NCI-H446 (cell line): ENCODE measurements at regions not wholly inside any gene's neighbourhood (a gene's known extent, or its start where the extent isn't known, plus 50 kb on each side); places are given as distances from the start of the nearest gene placed in this dataset.
"Not testable (repeated sequence)": the region's sequence is repeated elsewhere in the genome, so short reads cannot be mapped to it uniquely, and the experiment has no call there.

Experiments used
- DNase-seq, 2 experiments: peaks; one replicate each; lab custom pipeline; 2025; lab: John Stamatoyannopoulos, UW

DNA sequence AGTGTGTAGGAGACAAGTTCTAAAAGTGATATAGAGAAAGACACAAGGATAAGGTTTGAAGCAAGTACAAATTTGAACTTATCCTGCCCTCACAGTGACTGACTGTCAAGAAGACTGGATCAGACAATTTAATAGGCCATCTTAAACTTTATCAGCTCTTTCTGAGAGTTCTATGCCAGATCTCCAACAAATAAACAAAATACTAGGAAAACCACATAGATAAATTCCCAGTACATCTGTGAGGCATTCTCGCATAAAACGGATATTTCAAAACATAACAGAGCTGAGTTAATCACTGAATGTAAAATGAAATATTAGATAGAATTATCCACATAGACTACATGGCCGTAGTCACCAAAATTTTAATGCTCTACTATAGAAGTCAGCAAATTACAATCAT is 120.9 kb upstream of the LUZP2 start:
- no peak for DNase-seq

DNA sequence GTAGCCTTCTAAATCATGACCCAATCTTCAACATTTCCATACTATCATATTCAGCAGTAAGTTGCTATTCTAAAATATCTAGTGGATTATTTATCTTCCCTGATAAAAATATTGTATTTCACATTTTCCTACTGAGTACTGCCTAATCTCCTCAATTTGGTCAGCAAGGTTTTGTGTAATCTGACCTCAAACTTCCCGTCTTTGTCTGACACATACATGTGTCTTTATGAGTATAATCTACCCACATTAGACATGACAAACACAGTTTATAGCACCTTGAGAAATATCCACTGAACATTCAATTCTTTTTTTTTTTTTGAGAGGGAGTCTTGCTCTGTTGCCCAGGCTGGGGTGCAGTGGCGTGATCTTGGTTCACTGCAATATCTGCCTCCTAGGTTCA is 113.7 kb upstream of the LUZP2 start:
- no peak for DNase-seq

DNA sequence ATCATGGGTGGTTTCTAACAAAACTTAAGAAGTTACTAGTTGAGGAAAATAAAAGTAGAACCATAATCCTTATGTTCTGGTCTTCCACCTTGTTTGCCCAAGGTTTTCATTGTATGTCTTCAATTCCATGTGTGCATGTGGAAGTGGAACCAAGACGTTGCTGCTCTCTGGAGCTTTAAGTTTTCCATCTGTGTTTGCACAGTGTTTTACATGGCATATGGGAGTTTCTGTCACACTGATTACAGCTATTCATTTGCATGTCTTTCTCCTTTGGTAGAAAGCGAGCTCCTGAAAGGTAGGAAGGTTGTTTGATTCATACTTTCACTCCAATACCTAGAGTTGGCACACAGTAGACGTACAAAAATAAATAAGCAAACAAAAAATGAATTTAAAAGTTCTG is 112.6 kb upstream of the LUZP2 start:
- no peak for DNase-seq

DNA sequence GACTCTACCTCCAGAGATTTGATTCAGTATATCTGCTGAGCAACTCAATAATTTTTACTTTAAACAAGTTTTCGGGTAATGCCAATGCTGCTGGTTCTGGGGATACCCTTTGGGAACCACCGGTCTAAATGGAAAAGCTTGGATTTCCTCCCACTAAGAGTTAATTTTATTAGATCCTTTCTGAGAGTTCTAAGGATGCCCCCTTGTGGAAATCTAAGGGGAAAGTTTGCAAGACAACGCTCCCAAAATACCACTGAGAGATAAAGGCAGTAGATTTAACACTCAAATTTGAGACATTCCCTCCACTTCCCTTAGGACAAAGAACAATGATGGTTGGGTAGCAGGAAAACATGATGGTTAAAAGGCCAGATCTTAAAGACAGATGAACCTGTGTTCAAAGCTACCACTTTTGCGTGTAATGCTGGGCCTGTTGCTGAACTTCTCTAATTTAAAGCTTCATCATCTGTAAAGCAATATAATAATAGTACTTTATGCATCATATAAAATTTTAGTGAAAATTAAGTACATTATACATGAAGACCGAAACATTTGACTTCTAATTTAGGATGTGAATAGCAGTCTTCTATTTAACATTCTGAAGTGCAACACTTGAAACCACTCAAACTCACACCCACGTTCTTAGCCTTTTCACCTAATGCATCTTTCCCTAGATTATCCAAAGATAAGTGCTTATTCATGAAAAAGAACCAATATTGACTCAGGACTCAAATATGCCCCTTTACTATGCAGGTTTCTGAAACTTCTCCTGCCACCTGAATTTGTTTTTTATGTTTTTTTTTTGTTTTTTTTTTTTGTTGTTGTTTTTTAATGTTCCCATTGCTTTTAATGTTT is 110.1 kb upstream of the LUZP2 start:
- DNase-seq, result peak in 1 of 2 experiments; percentile 39

DNA sequence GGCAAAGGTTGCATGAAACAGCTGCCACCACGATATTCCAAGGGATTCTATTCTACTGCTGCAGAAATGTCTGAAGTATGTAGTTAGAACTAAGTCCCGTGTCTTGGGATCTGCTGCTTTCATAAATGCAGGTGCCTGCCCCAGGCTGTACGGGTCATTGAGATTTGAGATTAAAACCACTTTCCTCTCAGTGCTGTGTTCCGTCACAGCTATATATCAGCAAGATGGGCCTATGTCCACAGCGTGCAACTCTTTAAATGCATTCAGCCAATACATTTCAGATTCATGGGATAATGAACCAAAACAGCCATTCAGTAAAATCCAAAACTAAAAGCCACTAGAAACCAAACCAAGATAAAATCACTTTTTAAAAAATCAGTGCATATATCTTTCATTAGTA is 107.3 kb upstream of the LUZP2 start:
- DNase-seq, result no peak

DNA sequence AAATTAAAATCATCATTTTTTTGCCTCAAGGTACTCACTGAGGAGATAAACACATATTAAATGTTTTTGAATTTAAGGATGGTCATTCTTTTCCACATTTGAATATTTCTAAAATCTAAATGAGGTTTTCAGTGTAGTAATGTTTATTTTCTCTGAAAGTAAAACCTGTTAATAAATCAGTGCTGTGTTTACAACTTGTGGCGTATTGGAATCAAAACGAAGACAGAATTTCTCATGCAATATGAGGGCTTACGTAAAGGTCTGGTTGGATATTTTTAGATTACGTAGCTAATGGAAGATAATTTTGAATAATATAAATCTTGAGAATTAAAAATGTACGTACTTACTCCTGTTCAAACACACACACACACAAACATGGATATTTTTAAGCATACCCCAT is 106.8 kb upstream of the LUZP2 start:
- DNase-seq, result no peak

DNA sequence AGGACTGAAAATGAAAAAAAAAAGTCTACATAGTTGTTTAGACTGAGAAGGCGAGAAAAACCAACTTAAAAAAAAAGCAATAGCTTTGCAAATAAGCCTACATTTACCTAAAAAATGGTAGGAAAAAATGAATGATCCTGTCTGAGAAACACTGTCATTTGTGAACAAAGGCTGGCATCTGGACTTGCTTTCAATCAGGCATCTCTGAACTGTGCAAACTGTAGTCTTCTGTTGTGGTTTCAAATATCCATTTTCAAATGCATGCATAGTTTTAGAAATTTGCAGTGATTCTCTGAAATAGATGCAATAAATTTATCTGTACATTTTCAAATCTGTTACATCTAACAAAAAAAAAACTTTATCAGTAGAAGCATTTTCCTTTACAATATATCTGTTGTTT is 106.1 kb upstream of the LUZP2 start:
- DNase-seq, result no peak

DNA sequence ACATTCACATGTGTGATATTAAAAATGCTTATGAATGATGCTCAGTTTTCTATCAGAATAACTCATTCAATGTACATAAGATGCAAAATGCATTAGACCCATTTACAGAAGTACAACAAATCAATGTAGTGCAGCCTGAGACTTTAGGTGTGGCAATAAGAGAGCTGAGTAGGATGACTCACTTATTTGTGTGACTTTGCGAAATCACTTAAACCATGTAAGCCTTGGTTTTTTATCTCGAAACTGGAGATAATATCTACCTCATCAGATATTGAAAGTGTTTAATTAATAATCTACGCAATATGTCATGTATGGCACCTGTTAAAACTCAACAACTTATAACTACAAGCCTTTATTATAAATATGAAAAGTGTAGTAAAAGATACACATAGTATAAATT is 105.7 kb upstream of the LUZP2 start:
- no peak for DNase-seq

DNA sequence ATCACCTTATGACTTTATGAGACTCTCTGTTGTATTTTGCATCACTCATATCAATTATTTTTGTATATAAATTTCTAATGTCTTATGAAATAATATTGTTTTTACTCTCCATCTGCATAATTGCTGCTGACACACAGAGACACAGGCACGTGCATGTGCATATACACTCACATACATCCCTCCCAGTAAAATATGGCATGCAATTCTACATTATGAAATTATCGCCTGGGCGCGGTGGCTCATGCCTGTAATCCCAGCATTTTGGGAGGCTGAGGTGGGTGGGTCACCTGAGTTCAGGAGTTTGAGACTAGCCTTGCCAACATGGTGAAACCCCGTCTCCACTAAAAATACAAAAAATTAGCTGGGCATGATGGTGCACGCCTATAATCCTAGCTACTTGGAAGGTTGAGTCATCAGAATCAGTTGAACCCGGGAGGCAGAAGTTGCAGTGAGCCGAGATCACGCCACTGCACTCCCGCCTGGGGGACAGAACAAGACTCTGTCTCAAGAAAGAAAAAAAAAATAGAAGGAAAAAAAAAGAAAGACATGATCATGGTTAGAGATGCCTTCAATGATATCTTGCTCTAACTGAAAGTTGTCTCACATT is 96.7 kb upstream of the LUZP2 start:
- DNase-seq, result no peak

DNA sequence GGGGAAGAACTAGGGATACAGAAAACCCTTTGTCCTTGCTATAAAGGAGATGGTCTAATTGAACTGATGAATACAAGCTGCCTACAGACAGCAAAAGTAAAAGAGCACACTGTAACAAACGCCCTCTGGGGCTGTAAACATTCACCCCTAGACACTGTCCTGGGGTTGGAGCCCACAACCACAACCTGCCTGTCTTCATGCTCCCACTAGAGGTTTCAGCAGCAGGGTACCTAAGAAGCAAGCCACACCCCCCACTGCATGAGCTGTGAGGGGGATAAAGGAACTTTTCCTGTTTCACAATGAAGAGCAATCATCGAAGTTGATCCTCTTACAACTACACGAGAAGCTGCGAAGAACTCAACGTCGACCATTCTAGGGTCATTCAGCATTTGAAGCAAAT is 90.5 kb upstream of the LUZP2 start:
- no peak for DNase-seq

DNA sequence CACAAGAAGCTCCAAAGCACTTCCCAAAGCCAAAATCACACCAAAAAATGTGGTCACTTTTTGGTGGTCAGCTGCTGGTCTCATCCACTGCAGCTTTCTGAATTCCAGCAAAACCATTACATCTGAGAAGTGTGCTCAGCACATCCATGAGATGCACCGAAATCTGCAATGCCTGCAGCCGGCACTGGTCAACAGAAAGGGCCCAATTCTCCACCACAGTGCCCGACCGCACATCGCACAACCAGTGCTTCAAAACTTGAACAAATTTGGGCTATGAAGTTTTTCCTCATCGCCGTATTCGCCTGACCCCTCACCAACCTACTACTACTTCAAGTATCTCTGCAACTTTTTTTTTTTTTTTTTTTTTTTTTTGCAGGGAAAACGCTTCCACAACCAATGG is 89.9 kb upstream of the LUZP2 start:
- DNase-seq, result no peak

DNA sequence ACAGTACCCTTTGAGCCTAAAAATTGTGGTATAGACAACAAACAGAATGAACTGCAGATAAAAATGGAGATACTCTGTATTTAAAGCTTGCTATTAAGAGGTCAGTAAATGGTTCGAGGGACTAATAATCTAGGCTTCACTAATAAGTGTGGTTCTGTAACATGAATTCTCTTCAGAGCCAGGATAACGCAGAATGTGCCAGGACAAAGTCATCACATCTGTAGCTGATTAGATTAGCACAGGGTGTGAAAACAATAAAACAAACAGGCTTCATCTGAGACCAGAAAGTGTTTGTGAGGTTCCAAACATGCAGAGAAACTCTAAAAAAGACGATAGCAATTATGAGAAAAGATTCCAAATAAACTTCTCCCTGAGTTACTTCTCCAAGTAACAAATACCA is 89.1 kb upstream of the LUZP2 start:
- DNase-seq, result no peak

DNA sequence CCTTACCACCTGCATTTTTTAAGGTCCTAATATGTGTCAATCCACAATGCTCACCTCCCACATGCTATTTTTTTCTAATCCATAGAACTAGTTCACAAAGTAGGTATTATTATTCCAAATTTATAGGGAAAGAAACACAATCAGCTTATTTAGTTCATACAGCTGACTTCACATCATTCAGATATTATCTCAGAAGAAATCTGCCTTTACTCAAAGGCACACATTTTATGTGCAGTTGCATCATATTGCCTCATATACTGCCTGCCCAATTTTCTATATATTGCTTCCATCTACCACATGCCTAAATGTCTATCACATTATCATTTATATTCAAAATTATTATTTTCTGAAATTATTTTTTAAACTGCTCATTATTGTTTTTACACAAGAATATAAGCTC is 88.7 kb upstream of the LUZP2 start:
- DNase-seq, result no peak

DNA sequence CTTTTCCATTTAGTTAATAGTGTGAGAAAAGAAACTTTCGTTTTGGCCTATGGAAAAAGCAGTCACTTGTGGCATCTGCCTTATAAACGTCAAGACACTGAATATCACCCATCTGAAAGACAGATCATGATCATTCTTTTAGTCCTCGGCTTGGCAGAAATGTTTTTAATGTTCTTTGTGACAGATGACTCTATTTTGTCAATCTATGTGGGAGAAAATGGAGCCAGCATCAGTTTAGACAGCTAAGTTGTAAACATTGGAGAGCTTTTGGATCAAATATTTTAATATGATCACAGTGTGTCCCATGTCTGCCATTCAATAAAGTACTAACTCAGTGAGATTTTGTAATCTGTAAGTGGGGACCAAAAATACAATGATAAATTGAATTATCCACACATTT is 85.1 kb upstream of the LUZP2 start:
- no peak for DNase-seq

DNA sequence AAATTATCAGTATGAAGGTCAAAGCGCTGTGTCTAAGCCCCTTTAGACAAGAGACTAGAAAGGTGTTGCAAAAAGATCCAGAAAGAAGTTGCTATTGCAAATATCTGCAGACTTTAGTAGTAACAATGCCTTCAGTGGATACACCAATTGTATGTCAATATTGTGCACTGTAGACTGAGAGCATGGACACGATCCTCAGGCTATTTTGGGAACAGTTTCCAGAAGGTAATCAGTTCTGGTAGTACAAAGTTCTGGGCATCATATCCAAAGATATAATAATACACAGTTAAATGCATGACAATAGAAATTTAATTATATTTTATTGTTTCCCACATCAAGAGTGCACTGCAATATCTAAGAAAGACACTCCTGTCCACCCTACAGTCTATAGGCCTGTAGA is 84.1 kb upstream of the LUZP2 start:
- DNase-seq, result no peak

DNA sequence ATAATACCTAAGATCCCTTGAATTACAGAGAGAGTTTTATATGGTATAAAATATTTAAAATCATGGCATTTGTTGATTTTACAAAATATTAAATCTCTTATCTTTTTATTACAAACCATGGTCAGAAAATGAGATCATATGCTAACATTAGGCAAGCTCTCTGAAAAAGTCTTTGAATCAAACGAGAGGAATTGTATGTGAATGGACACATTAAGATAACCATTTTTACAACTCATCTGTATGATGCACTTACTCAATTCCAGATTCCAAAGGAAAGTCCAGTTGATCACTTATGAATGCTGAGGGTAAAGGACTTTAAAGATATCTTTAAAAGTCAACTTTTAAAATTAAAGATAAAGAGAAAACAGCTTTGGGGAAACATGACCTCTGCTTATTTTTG is 83.5 kb upstream of the LUZP2 start:
- no peak for DNase-seq

DNA sequence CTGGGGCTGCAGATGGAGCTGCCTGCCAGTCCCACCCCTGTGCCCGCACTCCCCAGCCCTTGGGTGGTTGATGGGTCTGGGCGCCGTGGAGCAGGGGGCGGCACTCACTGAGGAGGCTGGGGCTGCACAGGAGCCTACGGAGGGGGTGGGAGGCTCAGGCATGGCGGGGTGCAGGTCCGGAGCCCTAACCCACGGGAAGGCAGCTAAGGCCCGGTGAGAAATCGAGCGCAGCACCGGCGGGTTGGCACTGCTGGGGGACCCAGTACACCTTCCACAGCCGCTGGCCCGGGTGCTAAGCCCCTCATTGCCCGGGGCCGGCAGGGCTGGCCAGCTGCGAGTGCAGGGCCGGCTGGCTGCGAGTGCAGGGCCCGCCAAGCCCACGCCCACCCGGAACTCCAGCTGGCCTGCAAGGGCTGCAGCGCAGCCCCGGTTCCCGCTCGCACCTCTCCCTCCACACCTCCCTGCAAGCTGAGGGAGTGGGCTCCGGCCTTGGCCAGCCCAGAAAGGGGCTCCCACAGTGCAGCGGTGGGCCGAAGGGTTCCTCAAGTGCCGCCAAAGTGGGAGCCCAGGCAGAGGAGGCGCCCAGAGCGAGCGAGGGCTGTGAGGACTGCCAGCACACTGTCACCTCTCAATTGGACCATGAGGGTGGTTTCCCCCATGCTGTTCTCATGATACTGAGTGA is 80.8 kb upstream of the LUZP2 start:
- not testable (repeated sequence) for DNase-seq

DNA sequence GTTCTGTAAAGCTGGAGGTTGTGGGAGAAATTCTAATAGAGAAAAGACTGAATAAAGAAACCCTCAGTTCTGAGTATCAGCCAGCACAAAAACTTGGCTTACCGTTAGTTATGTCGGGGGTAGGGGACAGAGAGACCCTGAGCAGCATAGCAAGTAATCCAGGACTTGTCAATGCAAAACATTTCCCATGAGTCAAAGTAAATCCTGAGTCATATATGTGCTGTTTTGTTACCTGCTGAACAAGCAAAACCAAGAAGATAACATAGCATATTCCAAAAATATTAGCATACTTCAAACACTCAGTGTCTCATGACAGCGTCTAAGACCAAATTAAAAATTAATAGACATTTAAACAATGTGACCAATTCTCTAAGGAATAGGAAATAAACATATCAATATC is 75.1 kb upstream of the LUZP2 start:
- DNase-seq, result no peak

DNA sequence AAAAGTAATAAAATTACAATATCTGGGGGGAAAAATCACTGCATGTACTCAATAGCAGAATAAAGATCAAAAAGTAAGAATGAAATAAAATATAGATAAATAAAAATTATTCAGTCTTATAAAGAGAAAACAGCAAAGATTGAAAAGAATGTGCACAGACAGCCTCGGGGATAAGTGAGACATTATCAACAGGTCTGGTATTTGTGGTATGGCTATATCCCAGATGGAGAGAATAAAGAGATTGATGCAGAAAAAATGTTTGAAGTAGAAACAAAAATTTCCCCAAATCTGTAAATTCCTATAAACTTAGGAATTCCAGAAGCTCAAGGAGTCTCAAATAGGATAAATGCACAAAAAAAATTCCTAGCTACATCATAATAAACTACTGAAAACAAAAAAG is 74.5 kb upstream of the LUZP2 start:
- no peak for DNase-seq

DNA sequence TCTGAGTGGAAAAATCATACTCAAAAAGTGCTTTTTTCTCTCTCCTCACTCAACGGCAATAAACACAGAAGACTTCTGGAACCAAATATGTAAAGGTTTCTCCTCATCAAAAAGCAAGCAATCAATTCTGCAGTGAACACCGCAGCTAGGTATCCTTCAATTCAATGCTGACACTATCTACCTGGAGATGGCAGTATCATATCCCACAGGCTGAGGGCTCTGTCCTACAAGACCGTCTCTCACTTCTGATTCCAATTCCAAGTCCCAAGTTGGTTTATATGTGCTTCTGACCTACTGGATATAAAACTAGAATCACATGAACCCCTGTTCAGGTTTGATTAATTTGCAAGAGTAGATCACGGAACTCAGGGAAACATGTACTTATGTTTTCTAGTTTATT is 59.7 kb upstream of the LUZP2 start:
- DNase-seq, result no peak
